H1 (cell line): ENCODE measurements at regions not wholly inside any gene's neighbourhood (a gene's known extent, or its start where the extent isn't known, plus 50 kb on each side); places are given as distances from the start of the nearest gene placed in this dataset.

Source experiments
- CTCF ChIA-PET: fragments of 300-600 bp; sonication (Branson Sonifier 250); formaldehyde crosslinking; loops from one replicate; lab custom pipeline; 2021; ENCODE audit not compliant: partially characterized antibody; lab: Charles Lee
- POLR2A ChIA-PET: fragments of 300-600 bp; sonication (Branson Sonifier 250); formaldehyde crosslinking; loops from one replicate; lab custom pipeline; 2021; ENCODE audit warnings: inconsistent platforms; ENCODE audit not compliant: partially characterized antibody; lab: Charles Lee
- DNase-seq, 2 experiments: peaks; one replicate each; pipeline versions ENCODE4 v3.0.0 to v3.0.0-alpha.2; 2010 to 2022; ENCODE audit warnings: low spot score in 2 of 2, low read depth in 1 of 2, mixed read lengths in 1 of 2
- FAIRE-seq: peaks from 2 replicates; lab custom pipeline; 2011; peaks lifted over from hg19 to GRCh38; lab: Jason Lieb, UNC
- H2AFZ ChIP-seq: 2 replicates; pipeline ENCODE4 v1.8.1; 2012; ENCODE audit warnings: low read length, inconsistent platforms
- H2AK5ac ChIP-seq: 2 replicates; pipeline ENCODE4 v1.6.1; 2013; ENCODE audit warnings: low read depth, low read length
- H2BK120ac ChIP-seq: replicated peaks from 2 replicates; pipeline ENCODE3; 2013; ENCODE audit warnings: low read depth, low read length, inconsistent platforms
- H2BK12ac ChIP-seq: 2 replicates; pipeline ENCODE4 v1.6.1; 2013; ENCODE audit warnings: low read depth, low read length
- H2BK15ac ChIP-seq: 2 replicates; pipeline ENCODE4 v1.6.1; 2013; ENCODE audit warnings: low read length
- H2BK20ac ChIP-seq: 2 replicates; pipeline ENCODE4 v1.6.1; 2013; ENCODE audit warnings: low read length
- H2BK5ac ChIP-seq: 2 replicates; pipeline ENCODE4 v1.6.1; 2013; ENCODE audit warnings: low read depth, low read length
- H3K14ac ChIP-seq: 2 replicates; pipeline ENCODE4 v1.6.1; 2013; ENCODE audit warnings: inconsistent platforms; ENCODE audit not compliant: insufficient read length
- H3K18ac ChIP-seq: 2 replicates; pipeline ENCODE4 v1.6.1; 2013; ENCODE audit warnings: low read length; ENCODE audit errors: extremely low read depth
- H3K23ac ChIP-seq: 2 replicates; pipeline ENCODE4 v1.6.1; 2013; ENCODE audit warnings: inconsistent platforms; ENCODE audit not compliant: insufficient read length
- H3K23me2 ChIP-seq: 2 replicates; pipeline ENCODE4 v1.6.1; 2013; ENCODE audit warnings: low read depth, low read length
- H3K27ac ChIP-seq: 2 replicates; pipeline ENCODE4 v1.6.1; 2011; ENCODE audit warnings: low read depth, low read length, inconsistent platforms
- H3K27me3 ChIP-seq, 4 experiments: replicated peaks in 1 of 4; 1 replicate in 1 of 4; 2 replicates in 3 of 4; pipeline versions ENCODE4 v1.6.1 to v1.8.1; 2011 to 2013; ENCODE audit warnings: low read length in 3 of 4, mild to moderate bottlenecking in 3 of 4, inconsistent platforms in 2 of 4, mixed read lengths in 2 of 4, moderate library complexity in 1 of 4; ENCODE audit not compliant: control insufficient read depth in 3 of 4, insufficient read depth in 3 of 4; ENCODE audit errors: extremely low read depth in 1 of 4
- H3K36me3 ChIP-seq, 4 experiments: 2 replicates each; pipeline versions ENCODE4 v1.6.1 to v1.8.1; 2011 to 2013; ENCODE audit warnings: mild to moderate bottlenecking in 4 of 4, low read length in 3 of 4, moderate library complexity in 2 of 4, control low read depth in 1 of 4, inconsistent platforms in 1 of 4; ENCODE audit not compliant: insufficient read depth in 4 of 4, control insufficient read depth in 2 of 4
- H3K4ac ChIP-seq: replicated peaks from 2 replicates; pipeline ENCODE3; 2013; ENCODE audit warnings: low read length, low read depth, mixed read lengths, inconsistent platforms; ENCODE audit not compliant: insufficient read length
- H3K4me1 ChIP-seq, 4 experiments: replicated peaks in 1 of 4; 1 replicate in 1 of 4; 2 replicates in 3 of 4; pipeline versions ENCODE4 v1.6.1 to v1.8.1; 2011 to 2013; ENCODE audit warnings: low read length in 3 of 4, inconsistent platforms in 2 of 4, mixed read lengths in 1 of 4; ENCODE audit not compliant: insufficient read depth in 4 of 4, control insufficient read depth in 3 of 4
- H3K4me2 ChIP-seq, 2 experiments: 2 replicates each; pipeline versions ENCODE4 v1.6.1 to v1.8.1; 2011 to 2013; ENCODE audit warnings: low read depth in 2 of 2, low read length in 2 of 2, control low read depth in 1 of 2, inconsistent platforms in 1 of 2, mild to moderate bottlenecking in 1 of 2; ENCODE audit not compliant: insufficient read depth in 1 of 2
- H3K4me3 ChIP-seq, 4 experiments: fragments of 200-600, 300-600 bp in 1 of 4; sonication (generic), shearing (Covaris generic), sonication (Bioruptor Twin) in 1 of 4; 2 replicates each; pipeline versions ENCODE4 v1.5.1 to v1.8.1; 2011 to 2016; ENCODE audit warnings: low read length in 4 of 4, low read depth in 3 of 4, control low read depth in 2 of 4, inconsistent platforms in 2 of 4, mild to moderate bottlenecking in 2 of 4, mixed read lengths in 1 of 4, moderate library complexity in 1 of 4; ENCODE audit not compliant: insufficient read depth in 2 of 4; ENCODE audit errors: extremely low read depth in 1 of 4
- H3K56ac ChIP-seq: replicated peaks from 2 replicates; pipeline ENCODE3; 2013; ENCODE audit warnings: low read depth, mild to moderate bottlenecking, mixed read lengths, low read length, inconsistent platforms; ENCODE audit not compliant: insufficient read length
- H3K79me1 ChIP-seq: 2 replicates; pipeline ENCODE4 v1.6.1; 2013; ENCODE audit warnings: low read depth, low read length, control low read depth
- H3K79me2 ChIP-seq, 2 experiments: 2 replicates each; pipeline versions ENCODE4 v1.6.1 to v1.8.1; 2012 to 2013; ENCODE audit warnings: low read length in 2 of 2, mild to moderate bottlenecking in 2 of 2, inconsistent platforms in 1 of 2; ENCODE audit not compliant: insufficient read depth in 2 of 2, control insufficient read depth in 1 of 2
- H3K9ac ChIP-seq, 4 experiments: replicated peaks in 1 of 4; 1 replicate in 1 of 4; 2 replicates in 3 of 4; pipeline versions ENCODE4 v1.6.1 to v1.8.1; 2011 to 2013; ENCODE audit warnings: low read depth in 3 of 4, low read length in 3 of 4, control low read depth in 2 of 4, mild to moderate bottlenecking in 2 of 4, moderate library complexity in 2 of 4, inconsistent platforms in 1 of 4; ENCODE audit errors: extremely low read depth in 1 of 4
- H3K9me3 ChIP-seq, 2 experiments: 2 replicates each; pipeline versions ENCODE4 v1.6.1 to v1.8.1; 2012 to 2013; ENCODE audit warnings: mild to moderate bottlenecking in 2 of 2, moderate library complexity in 2 of 2, control low read depth in 1 of 2, inconsistent platforms in 1 of 2, low read depth in 1 of 2, low read length in 1 of 2, mixed read lengths in 1 of 2; ENCODE audit not compliant: insufficient read depth in 2 of 2
- H4K20me1 ChIP-seq, 2 experiments: replicated peaks in 1 of 2; 2 replicates each; pipeline versions ENCODE3 to v1.8.1; 2011 to 2013; ENCODE audit warnings: inconsistent platforms in 2 of 2, low read length in 2 of 2, mild to moderate bottlenecking in 1 of 2; ENCODE audit not compliant: insufficient read depth in 2 of 2, control insufficient read depth in 1 of 2
- H4K5ac ChIP-seq: 2 replicates; pipeline ENCODE4 v1.6.1; 2013; ENCODE audit warnings: low read length, low read depth, mixed read lengths, inconsistent platforms; ENCODE audit not compliant: insufficient read length
- H4K8ac ChIP-seq: 2 replicates; pipeline ENCODE4 v1.8.0; 2013; ENCODE audit warnings: mild to moderate bottlenecking, moderate library complexity, low read length, inconsistent platforms; ENCODE audit not compliant: insufficient read depth; ENCODE audit errors: extremely low read depth
- H4K91ac ChIP-seq: replicated peaks from 2 replicates; pipeline ENCODE3; 2013; ENCODE audit warnings: low read length, mixed read lengths, inconsistent platforms; ENCODE audit not compliant: insufficient read length
- CEBPB ChIP-seq: IDR thresholded peaks from 2 replicates; pipeline ENCODE4 v1.6.1; 2012; ENCODE audit warnings: low read depth, low read length
- GABPA ChIP-seq: IDR thresholded peaks from 2 replicates; pipeline ENCODE4 v1.6.1; 2011; ENCODE audit warnings: mild to moderate bottlenecking, low read length, moderate library complexity, borderline replicate concordance; ENCODE audit not compliant: insufficient read depth
- HDAC6 ChIP-seq: IDR thresholded peaks from one replicate; pipeline ENCODE4 v1.7.1; 2012; ENCODE audit warnings: low read depth, mild to moderate bottlenecking, inconsistent platforms, low read length, moderate library complexity
- JUND ChIP-seq: IDR thresholded peaks from 2 replicates; pipeline ENCODE4 v1.6.1; 2011; ENCODE audit warnings: mild to moderate bottlenecking, improper control_type of control experiment, low read length
- KDM1A ChIP-seq: fragments of 200-600, 300-600 bp; sonication (generic); IDR thresholded peaks from 2 replicates; pipeline ENCODE4 v1.7.1; 2016; ENCODE audit warnings: mild to moderate bottlenecking, low read length, borderline replicate concordance
- PHF8 ChIP-seq: fragments of 200-600 bp; sonication (generic); conservative IDR thresholded peaks from 2 replicates; pipeline ENCODE4 v1.7.1; 2012; ENCODE audit warnings: low read depth, mild to moderate bottlenecking, inconsistent platforms, low read length, moderate library complexity
- POLR2A ChIP-seq, 2 experiments: IDR thresholded peaks; 1 replicate in 1 of 2; 2 replicates in 1 of 2; pipeline ENCODE4 v1.6.1; 2011; ENCODE audit warnings: low read depth in 2 of 2, low read length in 2 of 2, mild to moderate bottlenecking in 2 of 2; ENCODE audit errors: control extremely low read depth in 1 of 2
- POLR2AphosphoS5 ChIP-seq: IDR thresholded peaks from 2 replicates; pipeline ENCODE4 v1.6.1; 2011; ENCODE audit warnings: low read depth, low read length
- RAD21 ChIP-seq, 2 experiments: IDR thresholded peaks in 1 of 2; conservative IDR thresholded peaks in 1 of 2; 2 replicates each; pipeline ENCODE4 v1.6.1; 2011; ENCODE audit warnings: low read depth in 2 of 2, low read length in 2 of 2, improper control_type of control experiment in 1 of 2, inconsistent platforms in 1 of 2, mild to moderate bottlenecking in 1 of 2, moderate library complexity in 1 of 2
- RNF2 ChIP-seq: fragments of 200-900, 300-1000 bp; sonication (generic); IDR thresholded peaks from 2 replicates; pipeline ENCODE4 v1.7.1; 2016; ENCODE audit warnings: borderline replicate concordance, low read depth, mild to moderate bottlenecking, antibody characterized with exemption, low read length; ENCODE audit not compliant: poor library complexity, severe bottlenecking; ENCODE audit errors: missing control alignments
- RXRA ChIP-seq: IDR thresholded peaks from 2 replicates; pipeline ENCODE4 v1.6.1; 2011; ENCODE audit warnings: low read depth, mild to moderate bottlenecking, low read length, moderate library complexity; ENCODE audit not compliant: insufficient read depth
- SIN3A ChIP-seq, 2 experiments: IDR thresholded peaks in 1 of 2; conservative IDR thresholded peaks in 1 of 2; 2 replicates each; pipeline ENCODE4 v1.6.1; 2011 to 2012; ENCODE audit warnings: low read length in 2 of 2, improper control_type of control experiment in 1 of 2, low read depth in 1 of 2, mild to moderate bottlenecking in 1 of 2
- SRF ChIP-seq: IDR thresholded peaks from 2 replicates; pipeline ENCODE4 v1.6.1; 2011; ENCODE audit warnings: mild to moderate bottlenecking, low read depth, low read length, moderate library complexity
- SUZ12 ChIP-seq: fragments of 200-600 bp; sonication (generic); IDR thresholded peaks from 2 replicates; pipeline ENCODE4 v1.6.1; 2012; ENCODE audit warnings: mild to moderate bottlenecking, inconsistent platforms, low read length, moderate library complexity, mixed read lengths
- TAF7 ChIP-seq: optimal IDR thresholded peaks from 2 replicates; pipeline ENCODE3; 2011; ENCODE audit warnings: low read depth, mild to moderate bottlenecking, inconsistent platforms, low read length, moderate library complexity, borderline replicate concordance
- WGBS, 2 experiments: shearing (Covaris generic) in 1 of 2; methylation state at CpG; one replicate each; pipeline versions ENCODE4 v1.1.6 to v1.1.7; 2013 to 2015; ENCODE audit warnings: low lambda C conversion rate in 2 of 2, mixed read lengths in 2 of 2, inconsistent platforms in 1 of 2, low coverage in 1 of 2, missing lambda C conversion rate in 1 of 2; ENCODE audit not compliant: insufficient replicate concordance in 2 of 2, insufficient coverage in 1 of 2, insufficient read length in 1 of 2; ENCODE audit errors: extremely low coverage in 1 of 2, missing lambda C conversion rate in 1 of 2; 5-methylcytosine and 5-hydroxymethylcytosine counted together

- Histone ChIP-seq H3K4me1 (no peaks in the 10 kb centered on the region), H3K23ac (no peak overlapping the region), H3K23me2 (no peaks in the 10 kb centered on the region), H2BK15ac (no peak overlapping the region), H4K5ac (no peak overlapping the region), H3K36me3 (no peaks in the 10 kb centered on the region), H4K91ac (no peak overlapping the region), H3K27me3 (no peaks in the 10 kb centered on the region), H2BK20ac (no peak overlapping the region), H3K9ac (no peak overlapping the region), H3K9me3 (0 out of 4 replicates have a peak, but pooled peaks cover 0 to 3% of the 10 kb centered on the region in 2 experiments), H2BK12ac (no peak overlapping the region), H3K27ac (no peak overlapping the region), H3K79me1 (no peaks in the 10 kb centered on the region), H4K8ac (no peak overlapping the region), H4K20me1 (no peaks in the 10 kb centered on the region), H3K79me2 (no peaks in the 10 kb centered on the region), H2BK120ac (no peak overlapping the region), H3K14ac (no peak overlapping the region), H3K56ac (no peak overlapping the region), H2BK5ac (no peak overlapping the region), H3K4me2 (no peak overlapping the region), H2AK5ac (no peak overlapping the region), H3K4ac (no peak overlapping the region), H3K18ac (no peak overlapping the region), H3K4me3 (no peak overlapping the region), H2AFZ (no peak overlapping the region)
- FAIRE-seq (no peak), DNase-seq (no peak)
- POLR2A ChIA-PET = no interaction called here
- CTCF ChIA-PET = interaction anchor here (1.3 kb wide), 1 partner anchor 13 kb away, joined by 3 read pairs; no protein-coding TSS in a partner anchor
- 93% methylated on average over 2 of the region's 2 CpGs; no CpG with 5 or more reads in 1 of the 2 experiments for WGBS, 2 experiments
- TF ChIP-seq JUND (no peak), POLR2A (IDR thresholded peaks at IDR 0.05; ENCODE audit: control extremely low read depth in 1 of 2, low read depth in 2 of 2, low read length in 2 of 2) (no peak), TAF7 (no peak), RXRA (no peak), SIN3A (conservative IDR thresholded peaks at IDR 0.05 in 1 of 2, IDR thresholded peaks at IDR 0.05 in 1 of 2; ENCODE audit: low read depth in 1 of 2, low read length in 2 of 2) (no peak), GABPA (no peak), KDM1A (no peak), POLR2AphosphoS5 (no peak), SRF (no peak), RNF2 (no peak), SUZ12 (no peak), CEBPB (no peak), RAD21 (IDR thresholded peaks at IDR 0.05 in 1 of 2, conservative IDR thresholded peaks at IDR 0.05 in 1 of 2; ENCODE audit: low read depth in 2 of 2, low read length in 2 of 2) (no peak), PHF8 (no peak), HDAC6 (no peak)
Measured at GRCh38 chr6:164546263-164546662, 763.1 kb downstream of the C6orf118 start.
